Mucosa of gallbladder (tissue), 1 donor: ENCODE measurements at regions not wholly inside any gene's neighbourhood (a gene's known extent, or its start where the extent isn't known, plus 50 kb on each side); places are given as distances from the start of the nearest gene placed in this dataset.
"Not testable (repeated sequence)": the region's sequence is repeated elsewhere in the genome, so short reads cannot be mapped to it uniquely, and the experiment has no call there.

ENCODE experiments used
- DNase-seq: peaks from one replicate; pipeline ENCODE4 v3.0.0-alpha.2; 2020; ENCODE audit warnings: low spot score
- donor health status: DM: no; HTN: no; CAD: no.

- DNase-seq, result not testable (repeated sequence)
These were observed 667.3 kb upstream of the PRMT6 start for GRCh38 chr1:106389160-106389559.

DNA sequence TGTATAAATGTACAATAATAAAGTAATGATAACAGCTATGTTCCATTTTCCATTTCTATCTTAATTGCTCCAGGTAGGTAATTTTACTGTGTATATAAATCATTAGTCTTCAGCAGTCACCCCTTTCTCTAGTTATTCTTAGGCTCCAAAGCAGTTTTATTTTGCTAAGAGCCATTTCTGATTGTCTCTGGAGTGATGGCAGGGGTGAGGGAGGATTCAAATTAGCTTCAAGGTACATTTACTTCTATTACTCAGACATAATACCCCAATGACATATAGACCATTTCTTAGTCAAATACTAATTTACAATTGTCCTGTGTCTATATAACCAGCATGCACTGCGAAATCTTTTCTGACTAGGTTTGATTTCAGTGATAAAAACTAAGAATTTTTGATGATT, 663.4 kb upstream of the PRMT6 start:
- no peak for DNase-seq

GRCh38 chr1:106396020-106396419, 660.5 kb upstream of the PRMT6 start:
- no peak for DNase-seq

DNA sequence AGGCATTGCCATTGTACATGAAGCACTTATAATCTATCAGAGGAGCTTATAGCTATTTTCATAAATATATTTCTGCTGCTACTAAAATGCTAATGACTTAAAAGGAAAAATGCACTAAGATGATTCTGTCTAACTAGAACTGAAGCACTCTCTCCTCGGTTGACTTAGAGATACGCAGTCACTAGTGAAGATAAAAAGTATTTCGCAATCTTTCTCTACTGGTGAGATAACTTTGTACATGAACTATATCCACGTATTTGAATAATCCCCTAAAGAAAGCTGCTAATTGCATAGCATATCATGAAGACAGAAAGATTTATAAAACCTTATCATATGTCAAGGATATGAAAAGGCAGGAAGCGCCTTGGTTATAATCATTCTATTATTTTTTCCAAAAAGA, 658.1 kb upstream of the PRMT6 start:
- no peak for DNase-seq

DNA sequence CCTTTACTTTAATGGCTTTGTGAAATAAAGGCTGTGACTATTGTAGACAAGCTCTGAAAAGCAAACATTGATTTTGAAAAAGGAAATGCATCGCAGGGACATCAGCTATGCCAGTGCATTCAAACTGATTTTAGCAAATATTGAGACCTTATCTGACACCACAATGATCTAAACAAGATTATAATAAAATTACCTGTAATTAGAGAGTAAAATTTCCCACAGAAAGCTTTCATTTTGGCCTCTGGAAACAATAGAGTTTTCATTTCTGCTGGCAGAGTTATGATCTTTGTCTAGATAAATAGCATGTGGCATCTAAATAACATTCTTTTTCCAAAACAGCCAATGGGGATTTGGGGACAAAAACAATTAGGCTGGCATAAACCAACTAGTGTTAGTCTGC, 650.4 kb upstream of the PRMT6 start:
- DNase-seq, result no peak

- DNase-seq, result not testable (repeated sequence)
These were observed 644.2 kb upstream of the PRMT6 start for GRCh38 chr1:106412321-106412720.

DNA sequence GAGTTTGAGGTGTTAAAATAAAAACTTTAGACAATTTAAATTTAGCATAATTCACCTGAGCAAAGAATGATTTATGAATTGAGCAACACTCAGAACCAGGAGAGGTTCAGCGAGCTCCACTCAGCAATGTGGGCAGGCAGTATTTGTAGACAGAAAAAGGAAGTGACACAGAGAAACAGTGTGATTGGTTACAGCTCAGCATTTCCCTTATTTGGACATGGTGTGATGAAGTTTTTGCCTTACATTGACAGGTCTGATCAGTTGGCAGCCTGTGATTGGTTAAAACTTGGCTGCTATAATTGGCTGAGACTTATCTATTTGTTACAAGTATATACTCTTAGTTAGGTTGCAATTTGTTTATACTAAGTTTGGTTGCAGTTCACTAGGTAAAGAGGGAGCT, 621.2 kb upstream of the PRMT6 start:
- no peak for DNase-seq

DNA sequence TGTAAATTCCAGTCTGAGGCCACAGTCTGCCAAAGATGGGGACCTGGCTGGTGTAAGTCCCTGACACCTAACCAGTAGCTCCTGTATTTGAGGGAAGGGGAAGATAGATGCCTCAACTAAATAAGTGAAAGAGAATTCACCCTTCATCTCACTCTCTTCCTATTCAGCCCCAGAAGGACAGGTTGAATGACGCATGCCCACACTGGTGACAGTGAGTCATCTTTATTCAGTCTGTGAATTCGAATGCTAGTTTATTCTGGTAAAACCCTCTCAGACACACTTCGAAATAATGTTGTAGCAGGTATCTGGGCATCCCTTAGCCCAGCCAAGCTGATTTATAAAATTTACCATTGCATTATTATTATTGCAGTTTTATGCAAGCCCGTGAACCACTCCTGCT, 617.0 kb upstream of the PRMT6 start:
- no peak for DNase-seq

GRCh38 chr1:106447466-106447865, 609.0 kb upstream of the PRMT6 start:
- no peak for DNase-seq

DNA sequence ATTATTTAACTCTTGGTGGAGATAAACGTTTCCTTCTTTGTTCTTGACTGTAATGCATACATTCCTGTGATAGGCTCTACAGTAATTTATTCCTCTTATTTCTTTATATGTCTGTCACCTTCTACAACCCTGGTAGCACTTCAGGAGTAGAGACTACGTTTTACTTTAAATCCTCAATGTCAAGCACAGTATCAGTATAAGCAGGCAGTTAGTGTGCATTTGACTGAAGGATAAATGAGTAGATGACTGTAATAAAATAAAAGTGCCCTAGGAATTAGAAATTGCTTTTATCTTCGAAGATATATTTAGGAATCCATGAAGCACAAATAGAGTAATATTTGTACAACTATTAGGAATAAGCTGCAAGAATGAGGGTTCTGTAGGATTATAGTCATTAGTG, 599.6 kb upstream of the PRMT6 start:
- DNase-seq, result no peak

GRCh38 chr1:106457368-106457767, 599.1 kb upstream of the PRMT6 start:
- no peak for DNase-seq

DNA sequence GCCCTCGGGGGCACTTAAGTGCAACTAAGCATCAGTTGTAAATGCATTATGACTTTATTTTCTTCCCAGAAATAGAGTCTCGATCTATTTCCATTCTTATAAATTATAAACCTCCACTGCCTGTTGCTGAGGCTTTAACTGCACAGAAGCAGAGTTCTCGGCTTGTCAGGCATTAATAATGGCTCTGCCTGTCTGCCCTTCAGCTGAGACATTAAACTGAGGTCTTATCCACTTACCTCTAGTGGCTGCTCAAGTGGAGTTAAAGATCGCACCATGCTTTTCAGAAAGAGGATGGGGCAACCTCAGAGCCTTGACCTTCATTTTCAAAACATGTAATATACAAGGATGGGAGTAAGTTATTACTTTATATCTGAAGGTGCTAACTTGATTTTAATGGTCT, 597.6 kb upstream of the PRMT6 start:
- no peak for DNase-seq

- DNase-seq, result no peak
These were observed 597.1 kb upstream of the PRMT6 start for GRCh38 chr1:106459418-106459817.

DNA sequence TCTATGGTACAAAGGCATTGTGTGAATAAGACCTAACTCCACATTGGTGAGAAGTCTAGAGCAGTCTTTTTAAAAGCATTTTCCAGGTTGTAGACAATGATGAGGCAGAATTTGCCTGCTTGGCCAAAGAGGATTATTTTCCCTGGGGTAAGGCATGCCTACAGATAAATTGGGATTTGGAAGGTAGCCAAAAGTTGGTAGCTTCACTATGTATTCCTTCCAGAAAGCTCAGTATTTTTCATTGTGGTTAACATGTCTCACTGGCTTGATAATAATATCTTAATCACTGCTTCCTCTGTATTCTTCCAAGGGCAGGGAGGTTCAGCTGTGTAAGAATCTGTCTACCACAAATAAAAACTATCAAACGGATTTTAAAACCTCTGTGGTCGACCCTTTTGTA, 590.8 kb upstream of the PRMT6 start:
- no peak for DNase-seq

- no peak for DNase-seq
These were observed 575.8 kb upstream of the PRMT6 start for GRCh38 chr1:106480629-106481028.

DNA sequence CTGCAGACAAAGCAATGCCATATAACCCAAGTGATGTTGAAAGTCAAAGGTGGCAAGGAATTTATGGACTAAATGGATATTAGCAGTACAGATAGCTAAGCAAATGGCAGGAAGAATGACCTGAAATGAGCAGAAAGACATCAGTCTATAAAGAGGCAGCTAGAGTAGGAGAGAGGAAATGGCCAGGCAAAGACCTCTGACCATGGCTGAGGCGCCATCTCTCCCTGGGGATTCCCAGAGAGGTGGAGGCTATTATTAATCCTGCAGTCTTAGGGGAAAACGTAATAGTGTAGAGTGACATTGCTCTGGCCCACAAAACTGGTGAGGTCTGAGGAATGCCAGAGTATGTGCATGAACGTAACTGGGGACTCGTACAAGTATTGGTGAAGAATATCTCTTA, 563.6 kb upstream of the PRMT6 start:
- DNase-seq, result no peak

- no peak for DNase-seq
These were observed 561.8 kb upstream of the PRMT6 start for GRCh38 chr1:106494646-106495045.

DNA sequence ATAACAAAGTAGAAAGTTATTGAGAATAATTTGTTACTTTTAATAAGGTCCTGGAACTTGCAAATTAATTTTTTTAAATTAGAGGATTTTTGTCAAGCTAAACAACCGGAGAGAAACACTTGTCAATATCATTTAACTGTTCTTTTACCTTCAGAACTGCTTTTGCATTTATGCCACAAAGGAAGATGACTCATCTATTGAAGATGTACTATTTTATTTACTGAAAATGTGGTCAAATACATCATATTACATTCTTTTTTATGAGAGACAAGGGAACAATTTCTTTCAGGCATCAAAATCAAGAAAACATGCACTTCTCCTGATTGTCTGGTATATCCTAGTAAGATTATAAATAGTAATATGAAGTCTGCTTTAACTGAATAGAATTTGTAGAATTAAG, 558.2 kb upstream of the PRMT6 start:
- DNase-seq, result no peak

- no peak for DNase-seq
These were observed 553.8 kb upstream of the PRMT6 start for GRCh38 chr1:106502659-106503058.

DNA sequence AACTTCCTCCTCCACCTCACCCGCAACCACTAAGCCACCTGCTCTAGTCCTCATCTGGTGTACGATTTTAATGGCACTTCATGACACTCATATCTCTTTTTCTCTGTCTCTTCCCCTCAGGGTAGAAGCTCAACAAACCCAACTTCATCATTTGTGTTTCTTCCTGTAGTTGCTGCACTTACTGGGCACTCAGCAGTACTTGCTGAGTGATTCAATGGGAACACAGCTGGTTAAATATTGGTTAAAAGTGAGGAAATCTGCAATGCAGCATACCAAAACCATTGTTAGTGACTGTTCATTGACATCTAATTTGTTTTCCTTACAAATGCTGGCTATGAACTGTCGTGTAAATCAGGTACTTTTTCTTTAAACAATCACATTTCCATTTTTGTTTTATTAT, 541.1 kb upstream of the PRMT6 start:
- DNase-seq, result no peak

GRCh38 chr1:106517224-106517623, 539.2 kb upstream of the PRMT6 start:
- no peak for DNase-seq

DNA sequence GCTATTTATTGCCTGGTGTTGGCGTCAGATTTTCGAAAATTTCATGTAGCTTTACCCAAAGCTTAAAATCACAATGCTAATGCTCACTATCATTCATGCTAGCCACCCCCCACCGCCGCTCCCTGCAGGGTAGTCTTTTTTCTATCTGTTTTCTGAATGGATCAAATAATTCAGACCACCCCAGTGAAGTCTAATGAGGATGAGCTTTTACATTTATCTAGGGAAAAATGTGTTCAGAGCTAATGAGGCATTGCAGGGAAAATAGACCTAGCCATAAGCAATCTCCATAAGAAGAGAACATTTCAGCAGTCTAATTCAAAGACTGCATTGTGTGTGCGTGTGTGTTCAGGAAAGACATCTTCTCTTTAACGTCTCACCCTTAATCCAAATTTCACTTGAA, 533.0 kb upstream of the PRMT6 start:
- DNase-seq, result no peak

DNA sequence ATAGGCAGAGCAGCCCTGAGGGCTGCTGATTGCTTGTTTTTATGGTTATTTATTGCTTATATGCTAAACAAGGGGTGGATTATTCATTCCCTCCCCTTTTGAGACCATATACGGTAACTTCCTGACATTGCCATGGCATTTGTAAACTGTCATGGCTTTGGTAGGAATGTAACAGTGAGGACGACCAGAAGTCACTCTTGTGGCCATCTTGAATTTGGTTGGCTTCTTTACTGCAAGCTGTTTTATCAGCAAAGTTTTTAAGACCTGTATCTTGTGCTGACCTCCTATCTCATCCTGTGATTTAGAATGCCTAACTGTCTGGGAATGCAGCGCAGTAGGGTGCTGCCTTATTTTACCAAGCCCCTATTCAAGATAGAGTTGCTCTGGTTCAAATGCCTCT, 531.8 kb upstream of the PRMT6 start:
- DNase-seq, result no peak

GRCh38 chr1:106526650-106527049, 529.8 kb upstream of the PRMT6 start:
- no peak for DNase-seq

DNA sequence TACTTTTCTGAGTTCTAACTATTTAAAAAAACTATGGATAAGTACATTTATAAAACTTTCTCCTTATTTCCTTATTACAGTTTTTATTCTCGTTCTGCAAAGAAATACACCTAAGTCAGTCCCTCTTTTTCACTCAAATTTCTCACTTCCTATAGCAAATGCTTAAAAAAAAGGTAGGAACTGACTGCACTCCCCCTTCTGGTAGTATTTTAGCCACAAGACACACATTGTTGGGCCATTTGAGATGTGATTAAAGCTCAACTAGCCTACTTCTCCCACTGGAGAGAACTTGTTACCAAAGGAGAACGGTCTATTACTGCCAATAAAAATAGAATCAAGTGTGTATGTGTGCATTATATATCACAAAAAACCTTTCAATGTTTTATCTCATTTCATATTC, 521.9 kb upstream of the PRMT6 start:
- DNase-seq, result no peak
